H1 (cell line): ENCODE measurements at regions not wholly inside any gene's neighbourhood (a gene's known extent, or its start where the extent isn't known, plus 50 kb on each side); places are given as distances from the start of the nearest gene placed in this dataset.

Experiments
- CTCF ChIA-PET: fragments of 300-600 bp; sonication (Branson Sonifier 250); formaldehyde crosslinking; loops from one replicate; lab custom pipeline; 2021; ENCODE audit not compliant: partially characterized antibody; lab: Charles Lee
- POLR2A ChIA-PET: fragments of 300-600 bp; sonication (Branson Sonifier 250); formaldehyde crosslinking; loops from one replicate; lab custom pipeline; 2021; ENCODE audit warnings: inconsistent platforms; ENCODE audit not compliant: partially characterized antibody; lab: Charles Lee
- DNase-seq, 2 experiments: peaks; one replicate each; pipeline versions ENCODE4 v3.0.0 to v3.0.0-alpha.2; 2010 to 2022; ENCODE audit warnings: low spot score in 2 of 2, low read depth in 1 of 2, mixed read lengths in 1 of 2
- FAIRE-seq: peaks from 2 replicates; lab custom pipeline; 2011; peaks lifted over from hg19 to GRCh38; lab: Jason Lieb, UNC
- H2AFZ ChIP-seq: 2 replicates; pipeline ENCODE4 v1.8.1; 2012; ENCODE audit warnings: low read length, inconsistent platforms
- H2AK5ac ChIP-seq: 2 replicates; pipeline ENCODE4 v1.6.1; 2013; ENCODE audit warnings: low read depth, low read length
- H2BK120ac ChIP-seq: replicated peaks from 2 replicates; pipeline ENCODE3; 2013; ENCODE audit warnings: low read depth, low read length, inconsistent platforms
- H2BK12ac ChIP-seq: 2 replicates; pipeline ENCODE4 v1.6.1; 2013; ENCODE audit warnings: low read depth, low read length
- H2BK15ac ChIP-seq: 2 replicates; pipeline ENCODE4 v1.6.1; 2013; ENCODE audit warnings: low read length
- H2BK20ac ChIP-seq: 2 replicates; pipeline ENCODE4 v1.6.1; 2013; ENCODE audit warnings: low read length
- H2BK5ac ChIP-seq: 2 replicates; pipeline ENCODE4 v1.6.1; 2013; ENCODE audit warnings: low read depth, low read length
- H3K14ac ChIP-seq: 2 replicates; pipeline ENCODE4 v1.6.1; 2013; ENCODE audit warnings: inconsistent platforms; ENCODE audit not compliant: insufficient read length
- H3K18ac ChIP-seq: 2 replicates; pipeline ENCODE4 v1.6.1; 2013; ENCODE audit warnings: low read length; ENCODE audit errors: extremely low read depth
- H3K23ac ChIP-seq: 2 replicates; pipeline ENCODE4 v1.6.1; 2013; ENCODE audit warnings: inconsistent platforms; ENCODE audit not compliant: insufficient read length
- H3K23me2 ChIP-seq: 2 replicates; pipeline ENCODE4 v1.6.1; 2013; ENCODE audit warnings: low read depth, low read length
- H3K27ac ChIP-seq: 2 replicates; pipeline ENCODE4 v1.6.1; 2011; ENCODE audit warnings: low read depth, low read length, inconsistent platforms
- H3K27me3 ChIP-seq, 4 experiments: replicated peaks in 1 of 4; 1 replicate in 1 of 4; 2 replicates in 3 of 4; pipeline versions ENCODE4 v1.6.1 to v1.8.1; 2011 to 2013; ENCODE audit warnings: low read length in 3 of 4, mild to moderate bottlenecking in 3 of 4, inconsistent platforms in 2 of 4, mixed read lengths in 2 of 4, moderate library complexity in 1 of 4; ENCODE audit not compliant: control insufficient read depth in 3 of 4, insufficient read depth in 3 of 4; ENCODE audit errors: extremely low read depth in 1 of 4
- H3K36me3 ChIP-seq, 4 experiments: 2 replicates each; pipeline versions ENCODE4 v1.6.1 to v1.8.1; 2011 to 2013; ENCODE audit warnings: mild to moderate bottlenecking in 4 of 4, low read length in 3 of 4, moderate library complexity in 2 of 4, control low read depth in 1 of 4, inconsistent platforms in 1 of 4; ENCODE audit not compliant: insufficient read depth in 4 of 4, control insufficient read depth in 2 of 4
- H3K4ac ChIP-seq: replicated peaks from 2 replicates; pipeline ENCODE3; 2013; ENCODE audit warnings: low read length, low read depth, mixed read lengths, inconsistent platforms; ENCODE audit not compliant: insufficient read length
- H3K4me1 ChIP-seq, 4 experiments: replicated peaks in 1 of 4; 1 replicate in 1 of 4; 2 replicates in 3 of 4; pipeline versions ENCODE4 v1.6.1 to v1.8.1; 2011 to 2013; ENCODE audit warnings: low read length in 3 of 4, inconsistent platforms in 2 of 4, mixed read lengths in 1 of 4; ENCODE audit not compliant: insufficient read depth in 4 of 4, control insufficient read depth in 3 of 4
- H3K4me2 ChIP-seq, 2 experiments: 2 replicates each; pipeline versions ENCODE4 v1.6.1 to v1.8.1; 2011 to 2013; ENCODE audit warnings: low read depth in 2 of 2, low read length in 2 of 2, control low read depth in 1 of 2, inconsistent platforms in 1 of 2, mild to moderate bottlenecking in 1 of 2; ENCODE audit not compliant: insufficient read depth in 1 of 2
- H3K4me3 ChIP-seq, 4 experiments: fragments of 200-600, 300-600 bp in 1 of 4; sonication (generic), shearing (Covaris generic), sonication (Bioruptor Twin) in 1 of 4; 2 replicates each; pipeline versions ENCODE4 v1.5.1 to v1.8.1; 2011 to 2016; ENCODE audit warnings: low read length in 4 of 4, low read depth in 3 of 4, control low read depth in 2 of 4, inconsistent platforms in 2 of 4, mild to moderate bottlenecking in 2 of 4, mixed read lengths in 1 of 4, moderate library complexity in 1 of 4; ENCODE audit not compliant: insufficient read depth in 2 of 4; ENCODE audit errors: extremely low read depth in 1 of 4
- H3K56ac ChIP-seq: replicated peaks from 2 replicates; pipeline ENCODE3; 2013; ENCODE audit warnings: low read depth, mild to moderate bottlenecking, mixed read lengths, low read length, inconsistent platforms; ENCODE audit not compliant: insufficient read length
- H3K79me1 ChIP-seq: 2 replicates; pipeline ENCODE4 v1.6.1; 2013; ENCODE audit warnings: low read depth, low read length, control low read depth
- H3K79me2 ChIP-seq, 2 experiments: 2 replicates each; pipeline versions ENCODE4 v1.6.1 to v1.8.1; 2012 to 2013; ENCODE audit warnings: low read length in 2 of 2, mild to moderate bottlenecking in 2 of 2, inconsistent platforms in 1 of 2; ENCODE audit not compliant: insufficient read depth in 2 of 2, control insufficient read depth in 1 of 2
- H3K9ac ChIP-seq, 4 experiments: replicated peaks in 1 of 4; 1 replicate in 1 of 4; 2 replicates in 3 of 4; pipeline versions ENCODE4 v1.6.1 to v1.8.1; 2011 to 2013; ENCODE audit warnings: low read depth in 3 of 4, low read length in 3 of 4, control low read depth in 2 of 4, mild to moderate bottlenecking in 2 of 4, moderate library complexity in 2 of 4, inconsistent platforms in 1 of 4; ENCODE audit errors: extremely low read depth in 1 of 4
- H3K9me3 ChIP-seq, 2 experiments: 2 replicates each; pipeline versions ENCODE4 v1.6.1 to v1.8.1; 2012 to 2013; ENCODE audit warnings: mild to moderate bottlenecking in 2 of 2, moderate library complexity in 2 of 2, control low read depth in 1 of 2, inconsistent platforms in 1 of 2, low read depth in 1 of 2, low read length in 1 of 2, mixed read lengths in 1 of 2; ENCODE audit not compliant: insufficient read depth in 2 of 2
- H4K20me1 ChIP-seq, 2 experiments: replicated peaks in 1 of 2; 2 replicates each; pipeline versions ENCODE3 to v1.8.1; 2011 to 2013; ENCODE audit warnings: inconsistent platforms in 2 of 2, low read length in 2 of 2, mild to moderate bottlenecking in 1 of 2; ENCODE audit not compliant: insufficient read depth in 2 of 2, control insufficient read depth in 1 of 2
- H4K5ac ChIP-seq: 2 replicates; pipeline ENCODE4 v1.6.1; 2013; ENCODE audit warnings: low read length, low read depth, mixed read lengths, inconsistent platforms; ENCODE audit not compliant: insufficient read length
- H4K8ac ChIP-seq: 2 replicates; pipeline ENCODE4 v1.8.0; 2013; ENCODE audit warnings: mild to moderate bottlenecking, moderate library complexity, low read length, inconsistent platforms; ENCODE audit not compliant: insufficient read depth; ENCODE audit errors: extremely low read depth
- H4K91ac ChIP-seq: replicated peaks from 2 replicates; pipeline ENCODE3; 2013; ENCODE audit warnings: low read length, mixed read lengths, inconsistent platforms; ENCODE audit not compliant: insufficient read length
- BACH1 ChIP-seq: IDR thresholded peaks from 2 replicates; pipeline ENCODE4 v1.6.1; 2012; ENCODE audit warnings: low read length, improper control_type of control experiment
- CBX8 ChIP-seq: fragments of 300-800, 300-1000 bp; sonication (generic); IDR thresholded peaks from 2 replicates; pipeline ENCODE4 v1.7.1; 2016; ENCODE audit warnings: low read depth, low read length, borderline replicate concordance
- KDM5A ChIP-seq: fragments of 200-600 bp; IDR thresholded peaks from 2 replicates; pipeline ENCODE4 v1.7.1; 2012; ENCODE audit warnings: mild to moderate bottlenecking, low read length, inconsistent platforms, mixed read lengths
- NANOG ChIP-seq: IDR thresholded peaks from 2 replicates; pipeline ENCODE4 v1.6.1; 2011; ENCODE audit warnings: low read length, low read depth, mild to moderate bottlenecking, inconsistent platforms; ENCODE audit not compliant: insufficient read depth, poor library complexity, severe bottlenecking
- NRF1 ChIP-seq: IDR thresholded peaks from 2 replicates; pipeline ENCODE4 v1.6.1; 2011; ENCODE audit warnings: mild to moderate bottlenecking, low read depth, low read length, improper control_type of control experiment
- RAD21 ChIP-seq, 2 experiments: IDR thresholded peaks in 1 of 2; conservative IDR thresholded peaks in 1 of 2; 2 replicates each; pipeline ENCODE4 v1.6.1; 2011; ENCODE audit warnings: low read depth in 2 of 2, low read length in 2 of 2, improper control_type of control experiment in 1 of 2, inconsistent platforms in 1 of 2, mild to moderate bottlenecking in 1 of 2, moderate library complexity in 1 of 2
- RBBP5 ChIP-seq: IDR thresholded peaks from 2 replicates; pipeline ENCODE4 v1.7.1; 2012; ENCODE audit warnings: low read depth, mild to moderate bottlenecking, inconsistent platforms, low read length, moderate library complexity, borderline replicate concordance
- SP1 ChIP-seq: IDR thresholded peaks from 2 replicates; pipeline ENCODE4 v1.6.1; 2011; ENCODE audit warnings: low read depth, low read length
- TAF7 ChIP-seq: optimal IDR thresholded peaks from 2 replicates; pipeline ENCODE3; 2011; ENCODE audit warnings: low read depth, mild to moderate bottlenecking, inconsistent platforms, low read length, moderate library complexity, borderline replicate concordance
- TCF12 ChIP-seq: IDR thresholded peaks from 2 replicates; pipeline ENCODE4 v1.6.1; 2011; ENCODE audit warnings: low read depth, mild to moderate bottlenecking, low read length
- ZNF274 ChIP-seq: IDR thresholded peaks from 2 replicates; pipeline ENCODE4 v1.7.0; 2012; ENCODE audit warnings: low read length, borderline replicate concordance; ENCODE audit errors: extremely low read depth
- WGBS, 2 experiments: shearing (Covaris generic) in 1 of 2; methylation state at CpG; one replicate each; pipeline versions ENCODE4 v1.1.6 to v1.1.7; 2013 to 2015; ENCODE audit warnings: low lambda C conversion rate in 2 of 2, mixed read lengths in 2 of 2, inconsistent platforms in 1 of 2, low coverage in 1 of 2, missing lambda C conversion rate in 1 of 2; ENCODE audit not compliant: insufficient replicate concordance in 2 of 2, insufficient coverage in 1 of 2, insufficient read length in 1 of 2; ENCODE audit errors: extremely low coverage in 1 of 2, missing lambda C conversion rate in 1 of 2; 5-methylcytosine and 5-hydroxymethylcytosine counted together
- TF ChIP-seq, protein P1 (sequence below): IDR thresholded peaks from 2 replicates; pipeline ENCODE4 v1.6.1; 2011; ENCODE audit warnings: low read depth, mild to moderate bottlenecking, low read length; ENCODE audit not compliant: insufficient read depth

DNA sequence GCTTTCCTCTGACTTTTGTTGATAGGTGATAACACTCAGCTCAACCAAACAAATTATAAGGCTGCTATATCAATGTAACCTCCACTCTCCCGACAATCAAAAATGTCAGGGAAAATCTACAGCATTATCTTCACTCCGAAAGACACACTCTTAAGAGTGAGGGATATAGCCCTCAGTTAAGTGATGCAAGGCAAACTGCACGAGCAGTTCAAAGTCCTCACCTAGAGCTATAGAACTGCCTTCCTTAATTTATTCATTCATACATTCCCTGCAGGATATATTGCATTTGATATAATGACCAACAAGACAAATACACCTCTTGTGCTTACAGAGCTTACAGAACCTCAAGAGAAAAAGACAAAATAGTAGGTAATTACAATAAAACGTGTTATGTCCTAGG is 378.1 kb downstream of the ELAVL2 start:
- WGBS, 2 experiments: 87% methylated on average over 4 of the region's 4 CpGs; no CpG with 5 or more reads in 1 of the 2 experiments
- CTCF ChIA-PET: interaction anchor here (1.5 kb wide), 1 partner anchor 319 kb away, joined by 3 read pairs; no protein-coding TSS in a partner anchor
- Histone ChIP-seq H3K27me3 (no peaks in the 10 kb centered on the region), H2AK5ac (no peak overlapping the region), H3K4me2 (no peak overlapping the region), H2BK5ac (no peak overlapping the region), H4K20me1 (no peaks in the 10 kb centered on the region), H3K23me2 (no peaks in the 10 kb centered on the region), H3K9me3 (peaks cover 0 to 7% of the 10 kb centered on the region in 2 experiments; a peak in 1 of 4 replicates), H2BK20ac (no peak overlapping the region), H3K56ac (no peak overlapping the region), H3K14ac (no peak overlapping the region), H2BK15ac (no peak overlapping the region), H3K4ac (no peak overlapping the region), H3K9ac (no peak overlapping the region), H4K8ac (no peak overlapping the region), H2BK120ac (no peak overlapping the region), H3K4me3 (no peak overlapping the region), H4K91ac (no peak overlapping the region), H2BK12ac (no peak overlapping the region), H3K23ac (no peak overlapping the region), H3K27ac (no peak overlapping the region), H2AFZ (no peak overlapping the region), H3K18ac (no peak overlapping the region), H4K5ac (no peak overlapping the region), H3K36me3 (no peaks in the 10 kb centered on the region), H3K79me2 (no peaks in the 10 kb centered on the region), H3K4me1 (no peaks in the 10 kb centered on the region), H3K79me1 (no peaks in the 10 kb centered on the region)
- FAIRE-seq (no peak), DNase-seq (no peak)
- POLR2A ChIA-PET: no interaction called here
- no peak for TF ChIP-seq BACH1
- TF ChIP-seq NANOG: no peak
- TF ChIP-seq TAF7: no peak
- TF ChIP-seq KDM5A: no peak
- no peak for TF ChIP-seq TCF12
- TF ChIP-seq NRF1: no peak
- no peak for TF ChIP-seq ZNF274
- TF ChIP-seq RAD21 (IDR thresholded peaks at IDR 0.05 in 1 of 2, conservative IDR thresholded peaks at IDR 0.05 in 1 of 2; ENCODE audit: low read depth in 2 of 2, low read length in 2 of 2): no peak
- TF ChIP-seq RBBP5: no peak
- no peak for TF ChIP-seq SP1
- TF ChIP-seq CBX8: no peak
- TF ChIP-seq, protein P1, sequence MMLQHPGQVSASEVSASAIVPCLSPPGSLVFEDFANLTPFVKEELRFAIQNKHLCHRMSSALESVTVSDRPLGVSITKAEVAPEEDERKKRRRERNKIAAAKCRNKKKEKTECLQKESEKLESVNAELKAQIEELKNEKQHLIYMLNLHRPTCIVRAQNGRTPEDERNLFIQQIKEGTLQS: no peak
